ENCODE measurements at regions not wholly inside any gene's neighbourhood (a gene's known extent, or its start where the extent isn't known, plus 50 kb on each side); places are given as distances from the start of the nearest gene placed in this dataset.
"Not testable (repeated sequence)": the region's sequence is repeated elsewhere in the genome, so short reads cannot be mapped to it uniquely, and the experiment has no call there.

- WGBS, 5 donors = 84 to 95% (median 90%) methylated on average over 3 of the region's 3 CpGs
Measured at GRCh38 chr3:185995352-185995751, 57.5 kb upstream of the TRA2B start.

GRCh38 chr3:185992831-185993374, 55.1 kb upstream of the TRA2B start:
- Histone ChIP-seq H3K9me3 (no peaks in the 10 kb centered on the region), H3K27ac (no peak overlapping the region), H3K4me1 (no peaks in the 10 kb centered on the region), H3K27me3 (replicated peaks in 1 of 7) (no peaks in the 10 kb centered on the region), H3K4me3 (no peak overlapping the region), H3K36me3 (no peaks in the 10 kb centered on the region)
- intact Hi-C loops (cut with DNase I; ENCODE audit: low total_unique reads) = loop anchor here (5.0 kb wide), 1 partner anchor 624 kb away; no protein-coding TSS in a partner anchor
- WGBS, 5 donors = 69 to 91% (median 85%) methylated on average over 9 of the region's 9 CpGs
- no peak for DNase-seq
- TF ChIP-seq POLR2A (IDR thresholded peaks at IDR 0.05) (no peak), CTCF (IDR thresholded peaks at IDR 0.05 in 8 of 11, conservative IDR thresholded peaks at IDR 0.05 in 3 of 11) (no peak), POLR2AphosphoS5 (IDR thresholded peaks at IDR 0.05) (no peak)

More at GRCh38 chr3:185995352-185995751, 57.5 kb upstream of the TRA2B start:
- H3K4me1 ChIP-seq = no peaks in the 10 kb centered on the region
- no peak overlapping the region for H3K27ac ChIP-seq
- intact Hi-C loops (cut with DNase I; ENCODE audit: low total_unique reads) = no loop called here
- no peak for TF ChIP-seq CTCF (IDR thresholded peaks at IDR 0.05 in 8 of 11, conservative IDR thresholded peaks at IDR 0.05 in 3 of 11)
- TF ChIP-seq POLR2AphosphoS5 (IDR thresholded peaks at IDR 0.05) = no peak
- no peak for TF ChIP-seq POLR2A (IDR thresholded peaks at IDR 0.05)
- no peaks in the 10 kb centered on the region for H3K9me3 ChIP-seq
- no peaks in the 10 kb centered on the region for H3K36me3 ChIP-seq
- no peak overlapping the region for H3K4me3 ChIP-seq
- H3K27me3 ChIP-seq (replicated peaks in 1 of 7) = peaks cover 0 to 5% (median 0%) of the 10 kb centered on the region in 7 donors
- DNase-seq = no peak

- H3K27ac ChIP-seq; H3K36me3 ChIP-seq; H3K4me1 ChIP-seq; H3K27me3 ChIP-seq (replicated peaks in 1 of 7); DNase-seq; H3K9me3 ChIP-seq; H3K4me3 ChIP-seq: not testable (repeated sequence)
- WGBS, 5 donors = 87 to 100% (median 89%) methylated on average over 3 to 4 of the region's 4 CpGs
- intact Hi-C loops (cut with DNase I; ENCODE audit: low total_unique reads) = loop anchor here (5.0 kb wide), 1 partner anchor 626 kb away; no protein-coding TSS in a partner anchor
Measured at GRCh38 chr3:185990995-185991394, 53.2 kb upstream of the TRA2B start.

GRCh38 chr3:185989511-185989910, 51.7 kb upstream of the TRA2B start:
- intact Hi-C loops (cut with DNase I; ENCODE audit: low total_unique reads) = loop anchor here (10.0 kb wide), 1 partner anchor 255 kb away; no protein-coding TSS in a partner anchor
- H3K36me3 ChIP-seq = no peaks in the 10 kb centered on the region
- no peaks in the 10 kb centered on the region for H3K9me3 ChIP-seq
- DNase-seq = no peak
- peaks cover 0 to 8% (median 0%) of the 10 kb centered on the region in 7 donors for H3K27me3 ChIP-seq (replicated peaks in 1 of 7)
- WGBS, 5 donors = 84 to 91% (median 87%) methylated on average over 3 of the region's 3 CpGs
- H3K4me3 ChIP-seq = no peak overlapping the region
- H3K4me1 ChIP-seq = no peaks in the 10 kb centered on the region
- no peak overlapping the region for H3K27ac ChIP-seq
- TF ChIP-seq POLR2AphosphoS5 (IDR thresholded peaks at IDR 0.05) (no peak), CTCF (IDR thresholded peaks at IDR 0.05 in 8 of 11, conservative IDR thresholded peaks at IDR 0.05 in 3 of 11) (no peak), POLR2A (IDR thresholded peaks at IDR 0.05) (no peak)
